HS-27A (cell line): ENCODE measurements at regions not wholly inside any gene's neighbourhood (a gene's known extent, or its start where the extent isn't known, plus 50 kb on each side); places are given as distances from the start of the nearest gene placed in this dataset.
"Not testable (repeated sequence)": the region's sequence is repeated elsewhere in the genome, so short reads cannot be mapped to it uniquely, and the experiment has no call there.

Source experiments
- DNase-seq: peaks from one replicate; pipeline ENCODE4 v3.0.0-alpha.2; 2012; ENCODE audit warnings: low read depth, missing footprints

DNA sequence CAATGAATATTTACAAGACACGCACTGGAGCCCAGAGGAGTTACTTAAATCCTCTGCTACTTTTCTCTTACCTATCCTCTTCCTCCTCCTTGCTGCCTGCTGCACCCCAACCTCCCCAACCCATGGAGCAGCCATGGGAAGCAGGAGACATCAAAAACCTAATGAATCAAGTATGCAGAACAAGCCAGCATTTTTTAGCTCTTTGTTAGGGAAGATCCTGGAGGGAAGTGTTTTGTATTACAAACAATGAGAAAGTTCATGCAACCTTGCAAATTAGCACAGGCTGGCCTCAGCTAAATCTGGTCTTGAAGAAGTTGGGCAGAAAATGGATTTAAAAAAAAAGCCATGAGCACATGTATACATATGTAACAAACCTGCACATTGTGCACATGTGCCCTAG, 498.8 kb downstream of the KIF4B start:
- DNase-seq = no peak

DNA sequence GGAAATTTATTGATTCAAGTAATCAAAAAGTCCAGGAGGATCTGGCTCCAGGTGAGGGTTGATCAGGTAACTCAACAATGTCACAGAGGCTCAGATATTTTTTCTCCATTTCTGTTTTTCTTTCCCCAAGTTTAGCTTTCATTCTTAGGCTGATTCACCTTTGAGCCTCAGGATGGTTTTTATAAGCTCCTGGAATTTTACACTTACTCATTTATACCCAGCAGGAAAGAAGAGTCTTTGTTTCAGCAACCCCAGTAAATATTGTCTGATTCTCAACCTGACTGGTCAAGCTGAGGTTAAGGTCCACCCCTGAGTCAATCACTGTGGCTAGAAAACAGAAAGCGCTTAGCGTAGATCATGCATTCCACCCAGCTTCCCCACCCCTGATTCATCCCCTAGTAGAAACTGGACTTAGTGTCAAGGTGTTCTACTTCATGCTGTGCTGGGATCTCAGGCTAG, 500.6 kb downstream of the KIF4B start:
- DNase-seq = no peak

DNA sequence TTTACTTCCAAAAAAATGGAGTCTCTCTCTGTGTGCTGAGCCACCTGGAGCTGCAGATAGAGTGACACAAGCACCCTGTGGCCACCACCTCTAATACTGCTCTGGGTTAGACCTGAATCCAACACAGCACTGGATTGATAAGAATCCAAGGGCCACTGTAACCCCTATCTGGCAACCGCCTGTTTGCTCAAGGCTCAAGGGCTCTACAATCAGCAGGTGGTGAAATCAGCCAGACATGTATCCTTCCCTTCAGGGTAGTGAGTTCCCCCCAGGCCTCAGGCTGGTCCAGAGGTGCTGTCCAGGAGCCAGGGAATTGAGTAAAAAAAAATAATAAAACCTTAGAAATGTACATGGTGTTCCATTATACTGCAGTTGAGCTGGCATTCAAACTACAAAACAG, 509.0 kb downstream of the KIF4B start:
- no peak for DNase-seq

DNA sequence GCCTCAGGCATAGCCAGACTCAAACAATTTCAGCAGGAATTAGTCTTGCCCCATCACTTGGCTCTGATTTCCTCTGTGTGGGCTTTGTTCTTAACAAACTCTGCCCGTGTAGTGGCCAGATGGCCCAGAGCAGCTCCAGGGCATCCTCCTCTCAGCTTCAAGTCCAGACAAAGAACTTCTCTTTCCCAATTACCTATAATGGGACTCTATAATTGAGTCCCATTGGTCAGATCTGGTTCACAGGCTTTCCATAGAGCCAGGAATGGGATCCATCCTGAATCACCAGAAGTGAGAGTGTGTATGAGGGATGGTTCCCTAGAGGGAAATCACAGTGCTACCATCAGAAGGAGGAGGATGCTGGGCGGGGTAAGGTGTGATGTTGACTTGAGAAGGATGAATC, 515.8 kb downstream of the KIF4B start:
- DNase-seq = no peak

DNA sequence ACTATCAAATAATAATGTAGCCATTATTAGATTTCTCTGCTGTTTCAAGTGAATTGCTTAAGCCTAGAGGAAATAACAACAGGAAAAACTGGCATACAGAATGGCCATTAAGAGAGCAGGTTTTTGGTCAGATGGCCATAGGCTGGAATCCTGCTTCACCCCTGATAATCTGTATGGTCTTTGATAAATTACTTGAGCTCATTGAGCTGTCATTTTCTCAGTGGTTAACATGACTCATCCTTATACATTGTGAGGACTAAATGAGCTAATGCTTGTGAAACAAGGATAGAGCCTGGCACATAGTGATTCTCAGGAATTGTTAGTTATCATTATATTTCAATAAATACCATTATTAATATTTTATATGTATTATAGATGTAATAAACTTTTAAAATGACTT, 516.5 kb downstream of the KIF4B start:
- no peak for DNase-seq

DNA sequence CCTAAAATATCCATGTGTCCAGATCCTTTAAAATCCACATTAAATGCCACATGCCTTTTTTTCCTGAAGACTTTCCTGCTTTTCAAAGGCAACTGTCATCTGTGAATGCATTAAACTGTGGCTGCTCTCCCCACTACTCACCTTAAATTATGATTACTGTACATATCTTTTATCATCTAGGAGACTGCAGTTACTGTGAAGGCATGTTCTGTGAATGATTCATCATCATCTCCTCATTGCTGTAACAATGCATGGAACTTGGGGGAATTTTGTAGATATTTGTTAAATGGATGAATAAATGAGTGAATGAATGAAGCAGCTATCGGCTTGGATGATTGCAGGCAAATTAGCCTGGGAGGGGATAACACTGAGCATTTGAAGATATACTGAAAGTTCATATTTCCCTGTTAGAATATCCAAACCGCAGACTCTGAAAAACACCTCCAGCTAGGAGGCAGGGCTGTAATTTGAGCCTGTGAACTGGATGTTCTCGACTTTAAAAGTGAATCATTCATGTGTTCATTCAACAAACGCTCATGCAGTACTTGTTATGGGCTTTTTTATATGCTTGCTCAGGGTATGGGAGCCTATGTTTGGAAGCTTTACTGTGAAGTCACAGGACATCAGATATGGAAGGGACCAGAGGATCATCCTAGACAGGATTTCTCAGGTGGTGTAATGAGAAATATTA, 519.2 kb downstream of the KIF4B start:
- no peak for DNase-seq

DNA sequence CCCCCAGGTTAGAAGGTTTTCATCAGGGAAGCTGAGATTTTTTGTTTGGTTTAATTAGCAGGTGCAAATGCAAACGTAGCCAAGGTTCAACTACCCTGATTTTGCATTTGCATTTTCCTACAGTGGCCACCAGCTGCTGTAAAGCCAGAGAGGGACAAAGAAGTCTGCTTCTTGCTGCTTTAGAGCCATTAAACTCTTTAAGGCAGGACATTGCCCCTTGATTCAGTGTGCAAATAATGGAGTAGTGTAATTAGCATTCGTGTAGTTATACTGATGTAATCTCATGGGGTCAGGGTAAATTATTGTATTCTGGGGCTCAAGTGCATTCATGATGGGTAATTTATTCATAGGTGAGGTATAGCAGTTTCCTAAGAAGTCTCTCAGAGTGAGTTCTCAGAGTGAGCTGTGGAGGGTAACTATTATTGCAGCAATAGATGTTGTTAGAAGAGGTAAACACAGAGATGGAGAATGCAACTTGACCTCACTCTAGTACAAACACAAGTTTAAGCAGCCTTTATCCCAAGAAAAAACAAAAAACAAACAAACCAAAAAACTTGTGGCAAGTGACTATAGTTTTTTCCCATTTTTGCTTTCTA, 526.5 kb downstream of the KIF4B start:
- no peak for DNase-seq

DNA sequence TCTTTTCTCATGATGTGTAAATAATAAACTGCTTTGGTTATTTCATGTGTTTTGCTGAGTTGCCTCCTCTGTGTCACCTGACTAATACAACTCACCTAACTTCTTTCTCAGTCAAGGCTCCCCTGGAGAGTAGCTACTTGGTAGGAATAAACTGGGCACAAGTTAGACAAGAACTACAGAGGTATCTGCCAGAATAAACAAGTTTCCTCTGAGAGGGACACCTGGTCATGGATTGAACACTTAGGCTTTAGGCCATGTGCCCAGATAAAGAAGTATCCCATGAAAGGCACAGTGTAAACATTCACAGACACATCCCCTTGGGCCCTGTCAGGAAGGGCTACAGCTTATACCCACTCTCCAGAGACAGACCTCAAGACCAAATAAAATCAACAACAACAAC, 532.5 kb downstream of the KIF4B start:
- no peak for DNase-seq

DNA sequence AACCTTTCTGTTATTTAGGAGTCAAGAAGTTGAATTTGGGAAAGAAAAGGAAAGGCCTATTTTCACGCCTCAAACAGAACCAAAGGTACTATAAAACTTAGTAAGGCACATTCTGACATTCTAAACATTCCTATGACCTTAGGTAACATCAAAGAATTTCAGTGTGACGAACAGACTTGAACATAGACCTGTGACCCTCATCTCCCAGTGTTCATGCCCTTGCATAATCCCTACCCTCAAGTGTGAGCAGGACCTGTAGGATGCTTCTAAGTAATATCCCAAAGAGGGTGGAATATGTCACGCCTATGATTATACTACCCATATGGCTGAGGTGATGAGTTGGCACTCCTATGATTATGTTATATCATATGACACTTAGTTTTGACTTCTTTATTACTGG, 540.9 kb downstream of the KIF4B start:
- DNase-seq = no peak

DNA sequence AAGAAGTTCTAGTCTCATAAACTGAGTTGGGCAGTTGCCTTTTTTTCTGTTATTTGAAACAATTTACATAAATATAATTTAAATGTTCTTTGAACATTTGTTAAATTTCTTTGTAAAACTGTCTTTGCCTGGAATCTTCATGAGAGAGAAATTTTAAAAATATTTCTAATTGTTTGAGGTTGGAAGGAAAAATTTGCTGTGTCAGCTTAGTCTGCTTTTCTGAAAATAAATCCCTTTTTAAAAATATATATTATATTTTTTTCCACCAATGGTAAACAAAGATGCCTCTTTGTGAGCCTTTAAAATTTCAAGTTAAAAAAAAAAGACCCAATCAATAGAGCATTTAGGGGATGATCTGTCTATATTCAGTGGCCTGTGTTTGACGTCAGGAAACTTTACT, 542.7 kb downstream of the KIF4B start:
- DNase-seq = no peak

DNA sequence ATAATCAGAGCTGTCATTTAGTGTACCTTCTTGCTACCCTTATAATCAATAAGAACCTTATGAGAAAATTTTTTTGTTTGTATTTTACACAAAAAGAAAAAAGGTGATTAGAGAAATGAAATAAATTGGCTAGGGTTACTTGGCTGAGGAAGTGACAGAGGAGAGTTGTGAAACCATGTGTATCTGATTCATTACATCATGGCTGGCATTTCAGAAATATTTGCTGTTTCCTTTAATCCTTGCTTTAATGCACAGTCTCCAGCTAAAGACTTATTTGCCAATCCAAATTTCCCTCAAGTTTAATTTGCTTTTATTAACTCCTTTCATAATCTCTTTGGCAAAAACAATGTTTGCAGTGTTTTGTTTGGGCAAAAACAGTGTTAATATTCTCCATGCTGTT, 543.1 kb downstream of the KIF4B start:
- DNase-seq = no peak

DNA sequence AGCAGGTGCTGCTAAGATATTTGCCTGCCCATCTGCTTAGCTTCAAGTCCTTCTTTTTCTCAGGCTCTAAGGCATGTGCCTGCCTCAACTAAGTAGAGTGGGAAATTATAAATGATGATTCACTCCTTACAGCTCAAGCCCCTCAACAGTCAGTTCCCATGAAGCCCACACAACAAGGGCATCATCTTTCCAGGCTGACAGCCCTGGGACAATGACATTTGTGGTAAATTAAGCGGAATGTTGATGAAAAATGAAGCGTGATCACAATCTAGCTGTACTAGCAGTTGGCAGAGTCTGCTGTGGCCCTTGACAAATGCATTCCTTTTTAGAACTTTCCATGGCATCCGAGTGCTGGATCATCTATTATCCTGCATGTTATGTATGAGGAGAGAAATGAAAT, 548.6 kb downstream of the KIF4B start:
- no peak for DNase-seq

DNA sequence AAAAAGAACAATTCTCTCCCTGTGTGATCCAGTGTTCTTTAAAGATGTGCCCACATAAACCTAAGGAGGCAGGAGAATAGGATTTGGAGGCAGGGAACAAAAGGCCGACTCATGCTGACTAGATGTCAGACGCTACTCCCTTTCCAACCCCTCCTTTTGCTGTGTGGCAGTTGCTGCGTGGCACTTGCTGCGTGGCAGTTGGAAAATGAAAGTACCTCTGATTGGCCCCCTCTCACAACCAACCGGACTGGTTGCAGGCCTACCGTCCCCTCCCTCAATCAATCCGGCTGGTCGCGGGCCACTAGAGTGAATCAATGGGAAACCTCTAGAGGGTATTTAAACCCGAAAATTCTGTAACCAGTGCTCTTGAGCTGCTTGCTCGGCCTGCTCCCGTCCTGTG, 551.0 kb downstream of the KIF4B start:
- no peak for DNase-seq

DNA sequence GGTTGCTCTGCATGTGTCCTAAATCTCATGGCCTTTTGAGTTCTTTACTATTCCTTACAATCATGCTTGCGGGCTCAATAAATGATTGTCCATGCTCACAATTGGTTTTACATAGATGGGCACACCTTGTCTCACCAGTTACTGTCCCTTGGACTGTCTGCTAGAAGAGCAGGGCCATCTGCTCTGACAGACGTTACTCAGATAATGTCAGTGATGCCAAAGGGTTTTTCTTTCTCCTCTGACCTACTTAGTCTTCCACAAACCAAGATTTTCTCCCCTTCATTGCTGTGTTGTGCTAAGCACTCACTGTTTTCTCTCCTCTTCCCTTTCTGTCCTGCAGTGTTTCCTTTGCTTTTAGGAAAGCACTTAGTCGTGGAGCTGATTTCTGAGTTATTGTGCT, 562.3 kb downstream of the KIF4B start:
- DNase-seq = no peak

DNA sequence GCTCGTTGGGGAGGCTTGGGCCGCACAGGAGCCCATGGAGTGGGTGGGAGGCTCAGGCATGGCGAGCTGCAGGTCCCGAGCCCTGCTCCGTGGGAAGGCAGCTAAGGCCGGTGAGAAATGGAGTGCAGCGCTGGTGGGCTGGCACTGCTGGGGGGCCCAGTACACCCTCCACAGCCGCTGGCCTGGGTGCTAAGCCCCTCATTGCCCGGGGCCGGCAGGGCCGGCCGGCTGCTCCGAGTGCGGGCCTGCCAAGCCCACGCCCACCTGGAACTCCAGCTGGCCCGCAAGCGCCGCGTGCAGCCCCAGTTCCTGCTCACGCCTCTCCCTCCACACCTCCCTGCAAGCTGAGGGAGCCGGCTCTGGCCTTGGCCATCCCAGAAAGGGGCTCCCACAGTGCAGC, 573.3 kb downstream of the KIF4B start:
- DNase-seq = not testable (repeated sequence)

DNA sequence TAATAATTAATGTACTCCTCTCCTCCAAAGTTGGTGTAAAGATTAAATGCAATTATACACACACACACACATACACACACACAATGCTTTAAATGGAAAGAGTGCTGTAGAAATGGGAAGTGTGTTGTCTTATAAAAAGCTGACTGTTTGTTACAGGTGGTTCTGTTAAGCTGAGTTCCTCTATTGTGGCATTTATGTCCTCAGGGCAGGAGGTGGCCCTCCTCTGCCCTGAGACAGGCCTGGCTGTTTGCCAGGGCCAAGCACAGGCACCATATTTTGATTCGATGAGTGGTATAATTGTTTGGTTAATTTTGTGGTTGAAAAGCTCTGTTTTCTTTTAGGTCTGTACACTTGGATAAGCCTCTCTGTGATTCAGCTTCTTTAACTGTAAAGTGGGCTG, 573.9 kb downstream of the KIF4B start:
- no peak for DNase-seq

DNA sequence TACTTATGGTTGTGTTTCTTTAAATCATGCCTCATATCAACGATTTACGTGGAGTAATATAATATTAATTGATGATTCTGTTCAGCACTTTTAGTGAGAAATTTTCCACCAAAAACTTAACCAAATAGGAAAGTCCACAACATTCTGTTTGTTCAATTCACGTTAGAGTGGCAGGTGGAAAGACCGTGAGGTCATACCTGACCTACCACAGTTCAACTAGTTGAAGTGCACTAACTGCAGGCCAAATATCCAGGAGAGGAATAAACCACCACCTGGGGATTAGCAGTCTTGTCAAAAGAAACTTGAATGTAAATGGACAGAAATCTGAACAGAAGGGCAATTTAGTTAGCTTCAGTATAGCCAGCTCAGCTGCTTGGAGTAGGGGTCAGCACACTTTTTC, 577.7 kb downstream of the KIF4B start:
- DNase-seq = no peak

DNA sequence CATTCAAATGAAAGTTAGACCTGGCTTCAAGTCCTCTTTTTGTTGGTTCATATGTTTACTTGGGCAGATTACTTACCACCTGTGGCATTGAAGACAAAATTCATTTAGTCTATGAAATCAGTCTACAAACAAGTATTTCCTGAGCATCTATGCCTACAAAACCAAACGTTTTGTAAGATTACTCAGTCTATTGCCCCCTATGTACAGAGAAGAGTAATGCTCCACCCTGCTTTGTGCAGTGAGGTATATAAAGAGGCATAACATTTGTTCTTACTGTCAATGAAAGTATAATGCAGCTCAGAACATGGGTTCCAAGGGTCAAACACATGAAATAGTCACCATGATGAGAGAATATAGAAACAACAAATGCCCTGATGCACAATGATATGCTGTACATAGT, 580.7 kb downstream of the KIF4B start:
- no peak for DNase-seq

DNA sequence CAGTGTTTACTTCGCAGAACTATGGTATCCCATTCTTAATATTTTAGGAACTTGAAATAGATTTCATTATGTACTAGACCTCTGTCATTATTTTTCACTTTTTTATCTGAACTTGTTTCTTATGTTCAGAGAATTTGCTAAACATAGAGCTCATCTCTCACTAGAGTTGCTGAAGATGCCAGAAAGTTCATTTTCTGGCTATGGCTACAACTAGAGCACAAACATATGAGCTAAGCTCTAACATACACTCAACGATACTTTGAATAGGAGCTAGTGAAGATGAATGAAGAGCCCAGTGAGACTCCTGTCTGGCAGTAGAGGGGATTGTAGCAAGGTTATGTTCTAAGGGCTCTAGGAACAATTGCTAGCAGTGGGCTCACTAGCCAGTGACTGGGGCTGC, 582.2 kb downstream of the KIF4B start:
- no peak for DNase-seq

DNA sequence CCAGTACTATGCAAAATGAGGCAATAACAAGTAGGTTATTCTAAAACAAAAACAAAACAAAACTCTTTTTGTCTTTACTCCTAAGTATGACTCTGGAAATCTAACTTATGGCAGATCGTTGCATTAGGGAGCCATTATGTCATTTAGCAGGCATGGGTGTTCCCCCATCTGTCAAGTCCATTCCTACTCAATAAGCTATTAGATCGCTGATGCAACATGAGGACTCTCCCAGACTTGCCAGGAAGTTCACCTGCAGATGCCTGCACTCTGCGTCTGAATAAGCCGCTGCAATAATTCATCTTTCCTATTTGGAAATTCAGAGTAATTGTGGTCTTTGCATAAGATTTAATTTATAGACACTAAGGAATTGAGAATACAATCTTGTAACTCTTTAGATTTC, 585.0 kb downstream of the KIF4B start:
- DNase-seq = no peak

DNA sequence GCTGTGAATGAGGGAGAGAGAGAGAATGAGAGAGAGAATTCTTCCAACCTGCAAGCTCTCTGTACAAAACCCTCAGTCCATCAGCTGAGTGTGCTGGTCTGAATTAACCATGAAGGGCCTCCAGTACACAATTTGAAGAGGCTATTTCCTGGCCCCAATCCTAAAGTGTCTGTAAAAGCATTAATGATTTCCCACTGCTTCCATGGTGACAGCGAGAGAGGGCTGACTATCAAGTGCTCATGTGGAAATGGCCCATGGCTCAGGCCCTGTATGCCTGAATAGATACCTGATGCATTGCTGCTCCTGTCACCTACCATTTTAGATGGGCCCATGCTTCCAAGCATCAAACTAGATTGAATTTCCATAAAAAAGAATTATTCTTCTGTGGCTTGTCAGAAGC, 592.4 kb downstream of the KIF4B start:
- DNase-seq = no peak

DNA sequence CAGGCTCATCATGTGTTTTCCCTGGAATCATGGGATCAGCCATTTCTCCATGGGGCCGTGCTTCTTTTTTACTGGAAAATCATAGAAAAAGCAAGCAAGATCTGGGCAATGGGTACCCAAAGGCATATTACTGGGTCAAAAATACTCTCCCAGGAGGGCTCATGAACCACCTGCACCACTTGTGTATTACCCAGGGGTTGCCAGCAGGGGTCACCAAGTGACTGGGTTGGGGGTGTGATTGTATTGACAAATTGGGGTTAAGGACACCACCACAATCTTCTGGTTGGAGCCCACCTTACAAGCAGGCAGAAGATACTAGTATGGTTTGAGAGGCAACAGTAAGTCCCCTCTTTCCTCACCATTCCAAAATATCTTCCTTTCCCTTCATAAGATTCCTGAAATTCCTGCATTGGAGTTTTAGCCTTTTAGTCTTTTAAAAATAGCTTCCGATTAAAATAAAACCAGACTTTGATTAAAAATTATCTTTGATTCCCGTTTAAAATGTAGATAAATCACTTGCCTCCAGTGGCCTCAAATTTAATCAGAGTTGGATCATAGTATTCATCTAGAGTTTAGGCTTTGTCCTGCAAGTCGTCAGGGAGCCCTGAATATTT, 603.3 kb downstream of the KIF4B start:
- DNase-seq = no peak

DNA sequence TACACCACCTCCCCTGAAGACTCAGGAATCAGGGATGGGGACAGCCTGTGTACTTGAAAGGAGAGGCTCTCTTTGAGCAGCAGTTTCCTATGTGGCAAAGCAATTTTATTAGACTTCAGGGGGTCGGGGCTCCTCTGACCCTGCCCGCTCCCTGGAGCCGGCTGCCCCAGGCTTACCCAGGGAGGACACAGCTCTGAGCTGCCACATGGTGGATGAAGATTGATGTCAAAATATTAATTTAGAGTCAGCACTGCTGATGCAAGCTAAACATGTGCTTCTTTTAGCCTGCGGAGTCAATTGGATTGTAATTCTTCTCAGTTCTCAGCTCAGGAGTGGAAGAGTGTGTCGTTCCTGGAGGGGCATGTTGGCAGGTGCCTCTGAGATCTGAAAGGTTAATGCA, 606.1 kb downstream of the KIF4B start:
- no peak for DNase-seq
